ENCODE measurements at regions not wholly inside any gene's neighbourhood (a gene's known extent, or its start where the extent isn't known, plus 50 kb on each side); places are given as distances from the start of the nearest gene placed in this dataset.

- intact Hi-C loops (cut with DNase I): no loop called here
- H3K27me3 ChIP-seq: peaks cover 0 to 78% (median 72%) of the 10 kb centered on the region in 7 donors
- WGBS, 2 donors: 45 to 56% methylated on average over 4 of the region's 4 CpGs
Measured at GRCh38 chr1:30315185-30315960, 408.0 kb downstream of the MATN1 start.

GRCh38 chr1:30314591-30314990, 408.8 kb downstream of the MATN1 start:
- intact Hi-C loops (cut with DNase I): no loop called here
- 64 to 70% methylated on average over 5 of the region's 5 CpGs for WGBS, 2 donors
- Histone ChIP-seq H3K36me3 (no peaks in the 10 kb centered on the region), H3K4me3 (no peak overlapping the region), H3K27ac (no peak overlapping the region), H3K4me1 (no peaks in the 10 kb centered on the region), H3K9me3 (peaks cover 0 to 9% (median 0%) of the 10 kb centered on the region in 11 donors), H3K27me3 (peaks cover 0 to 76% (median 64%) of the 10 kb centered on the region in 7 donors)
- no peak for ATAC-seq
- TF ChIP-seq, protein P1, sequence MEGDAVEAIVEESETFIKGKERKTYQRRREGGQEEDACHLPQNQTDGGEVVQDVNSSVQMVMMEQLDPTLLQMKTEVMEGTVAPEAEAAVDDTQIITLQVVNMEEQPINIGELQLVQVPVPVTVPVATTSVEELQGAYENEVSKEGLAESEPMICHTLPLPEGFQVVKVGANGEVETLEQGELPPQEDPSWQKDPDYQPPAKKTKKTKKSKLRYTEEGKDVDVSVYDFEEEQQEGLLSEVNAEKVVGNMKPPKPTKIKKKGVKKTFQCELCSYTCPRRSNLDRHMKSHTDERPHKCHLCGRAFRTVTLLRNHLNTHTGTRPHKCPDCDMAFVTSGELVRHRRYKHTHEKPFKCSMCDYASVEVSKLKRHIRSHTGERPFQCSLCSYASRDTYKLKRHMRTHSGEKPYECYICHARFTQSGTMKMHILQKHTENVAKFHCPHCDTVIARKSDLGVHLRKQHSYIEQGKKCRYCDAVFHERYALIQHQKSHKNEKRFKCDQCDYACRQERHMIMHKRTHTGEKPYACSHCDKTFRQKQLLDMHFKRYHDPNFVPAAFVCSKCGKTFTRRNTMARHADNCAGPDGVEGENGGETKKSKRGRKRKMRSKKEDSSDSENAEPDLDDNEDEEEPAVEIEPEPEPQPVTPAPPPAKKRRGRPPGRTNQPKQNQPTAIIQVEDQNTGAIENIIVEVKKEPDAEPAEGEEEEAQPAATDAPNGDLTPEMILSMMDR (IDR thresholded peaks at IDR 0.05): no peak
- no peak for DNase-seq

More at GRCh38 chr1:30315185-30315960, 408.0 kb downstream of the MATN1 start:
- H3K9me3 ChIP-seq: peaks cover 0 to 9% (median 0%) of the 10 kb centered on the region in 11 donors
- no peak overlapping the region for H3K4me3 ChIP-seq
- H3K4me1 ChIP-seq: no peaks in the 10 kb centered on the region
- H3K27ac ChIP-seq: no peak overlapping the region
- ATAC-seq: no peak
- H3K36me3 ChIP-seq: no peaks in the 10 kb centered on the region
- DNase-seq: no peak
- TF ChIP-seq, protein P1 (IDR thresholded peaks at IDR 0.05): no peak

GRCh38 chr1:30313584-30313983, 409.8 kb downstream of the MATN1 start:
- ATAC-seq (no peak), DNase-seq (no peak)
- H3K27ac ChIP-seq: no peak overlapping the region
- TF ChIP-seq, protein P1 (IDR thresholded peaks at IDR 0.05): no peak
- H3K27me3 ChIP-seq: peaks cover 0 to 66% (median 55%) of the 10 kb centered on the region in 7 donors
- WGBS, 2 donors: 76% methylated on average over 5 of the region's 5 CpGs
- no peaks in the 10 kb centered on the region for H3K4me1 ChIP-seq
- peaks cover 0 to 9% (median 0%) of the 10 kb centered on the region in 11 donors for H3K9me3 ChIP-seq
- no peaks in the 10 kb centered on the region for H3K36me3 ChIP-seq
- H3K4me3 ChIP-seq: no peak overlapping the region
- intact Hi-C loops (cut with DNase I): no loop called here

DNA sequence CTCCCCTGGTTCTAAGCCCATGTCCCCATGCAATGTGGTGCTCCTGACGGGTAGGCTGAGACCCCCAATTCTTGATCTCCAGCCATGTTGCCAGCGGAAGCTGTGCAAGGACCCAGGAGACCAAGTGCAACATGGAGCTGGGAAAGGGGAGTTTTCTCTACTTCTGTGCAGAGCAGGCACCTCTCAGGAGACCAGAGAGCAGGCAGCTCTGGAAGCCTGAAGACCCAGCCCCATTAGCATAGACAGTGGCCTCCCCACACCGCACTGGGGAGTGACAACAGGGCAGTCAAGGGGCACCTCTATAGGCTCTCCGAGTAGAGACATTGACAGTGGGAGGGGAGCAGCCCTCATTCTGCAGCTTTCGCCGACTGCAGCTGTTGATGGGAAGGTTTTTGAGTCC, 410.2 kb downstream of the MATN1 start:
- Histone ChIP-seq H3K36me3 (no peaks in the 10 kb centered on the region), H3K27ac (no peak overlapping the region), H3K27me3 (peaks cover 0 to 64% (median 51%) of the 10 kb centered on the region in 7 donors), H3K4me3 (no peak overlapping the region), H3K4me1 (no peaks in the 10 kb centered on the region), H3K9me3 (peaks cover 0 to 9% (median 0%) of the 10 kb centered on the region in 11 donors)
- DNase-seq: no peak
- WGBS, 2 donors: 73 to 77% methylated on average over 6 of the region's 6 CpGs
- TF ChIP-seq, protein P1 (IDR thresholded peaks at IDR 0.05): no peak
- ATAC-seq: no peak
- intact Hi-C loops (cut with DNase I): no loop called here

Data from heart right ventricle (tissue), 16 donors.